C4-2B (cell line): ENCODE measurements at regions not wholly inside any gene's neighbourhood (a gene's known extent, or its start where the extent isn't known, plus 50 kb on each side); places are given as distances from the start of the nearest gene placed in this dataset.

Experiments
- H3K27ac ChIP-seq: fragments of 450-650 bp; 2 replicates; pipeline ENCODE4 v1.5.1; 2017
- ZFX ChIP-seq: fragments of 450-650 bp; IDR thresholded peaks from 2 replicates; pipeline ENCODE4 v1.6.1; 2017
- TF ChIP-seq, protein P1 (sequence below): fragments of 450-650 bp; conservative IDR thresholded peaks from 2 replicates; pipeline ENCODE4 v1.5.1; 2017; ENCODE audit warnings: mild to moderate bottlenecking

DNA sequence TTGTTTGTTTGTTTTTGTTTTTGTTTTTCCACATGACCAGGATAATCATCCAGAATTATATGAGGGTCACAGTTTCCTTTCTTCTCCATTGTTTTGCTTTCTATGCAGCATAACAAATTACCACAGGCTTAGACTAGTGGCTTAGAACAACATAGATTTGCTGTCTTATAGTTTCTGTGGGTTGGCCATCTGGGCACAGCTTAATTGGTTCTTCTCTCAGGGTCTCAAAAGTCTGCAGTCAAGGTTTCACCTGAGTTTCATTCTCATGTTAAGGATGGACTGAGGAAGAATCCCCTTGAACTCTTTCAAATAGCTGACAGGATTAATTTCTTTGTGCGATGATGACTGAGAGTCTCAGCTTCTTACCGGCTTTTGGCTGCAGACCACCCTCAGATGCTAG is 559.8 kb downstream of the PRDM9 start:
- H3K27ac ChIP-seq = no peak overlapping the region
- no peak for TF ChIP-seq ZFX
- TF ChIP-seq, protein P1, sequence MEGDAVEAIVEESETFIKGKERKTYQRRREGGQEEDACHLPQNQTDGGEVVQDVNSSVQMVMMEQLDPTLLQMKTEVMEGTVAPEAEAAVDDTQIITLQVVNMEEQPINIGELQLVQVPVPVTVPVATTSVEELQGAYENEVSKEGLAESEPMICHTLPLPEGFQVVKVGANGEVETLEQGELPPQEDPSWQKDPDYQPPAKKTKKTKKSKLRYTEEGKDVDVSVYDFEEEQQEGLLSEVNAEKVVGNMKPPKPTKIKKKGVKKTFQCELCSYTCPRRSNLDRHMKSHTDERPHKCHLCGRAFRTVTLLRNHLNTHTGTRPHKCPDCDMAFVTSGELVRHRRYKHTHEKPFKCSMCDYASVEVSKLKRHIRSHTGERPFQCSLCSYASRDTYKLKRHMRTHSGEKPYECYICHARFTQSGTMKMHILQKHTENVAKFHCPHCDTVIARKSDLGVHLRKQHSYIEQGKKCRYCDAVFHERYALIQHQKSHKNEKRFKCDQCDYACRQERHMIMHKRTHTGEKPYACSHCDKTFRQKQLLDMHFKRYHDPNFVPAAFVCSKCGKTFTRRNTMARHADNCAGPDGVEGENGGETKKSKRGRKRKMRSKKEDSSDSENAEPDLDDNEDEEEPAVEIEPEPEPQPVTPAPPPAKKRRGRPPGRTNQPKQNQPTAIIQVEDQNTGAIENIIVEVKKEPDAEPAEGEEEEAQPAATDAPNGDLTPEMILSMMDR = no peak

GRCh38 chr5:24068524-24068923 is 561.1 kb downstream of the PRDM9 start:
- H3K27ac ChIP-seq = no peak overlapping the region
- TF ChIP-seq, protein P1 = no peak
- TF ChIP-seq ZFX = no peak

- no peak overlapping the region for H3K27ac ChIP-seq
- TF ChIP-seq, protein P1 = no peak
- TF ChIP-seq ZFX = no peak
Measured at GRCh38 chr5:24073107-24073506, 565.7 kb downstream of the PRDM9 start.

- no peak overlapping the region for H3K27ac ChIP-seq
- TF ChIP-seq, protein P1 = no peak
- no peak for TF ChIP-seq ZFX
Measured at GRCh38 chr5:24080046-24080445, 564.7 kb downstream of the CDH10 start.

DNA sequence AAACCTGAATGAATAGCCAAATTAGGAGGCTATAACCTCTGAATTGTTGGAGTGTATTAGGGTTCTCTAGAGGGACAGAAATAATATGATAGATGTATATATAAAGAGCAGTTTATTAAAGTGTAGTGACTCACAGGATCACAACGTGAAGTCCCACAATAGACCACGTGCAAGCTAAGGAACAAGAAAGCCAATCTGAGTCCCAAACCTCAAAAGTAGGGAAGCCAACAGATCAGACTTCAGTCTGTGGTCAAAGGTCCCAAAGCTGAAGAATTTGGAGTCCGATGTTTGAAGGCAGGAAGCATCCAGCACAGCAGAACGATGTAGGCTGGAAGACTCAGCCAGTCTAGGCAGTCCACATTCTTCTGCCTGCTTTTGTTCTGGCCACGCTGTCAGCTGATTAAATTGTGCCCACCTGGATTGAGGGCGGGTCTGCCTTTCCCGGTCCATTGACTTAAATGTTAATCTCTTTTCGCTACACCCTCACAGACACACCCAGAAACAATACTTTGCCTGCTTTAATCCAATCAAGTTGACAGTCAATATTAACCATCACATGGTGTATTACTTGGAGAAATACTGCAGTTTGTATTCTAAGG is 550.6 kb downstream of the CDH10 start:
- no peak overlapping the region for H3K27ac ChIP-seq
- no peak for TF ChIP-seq ZFX
- TF ChIP-seq, protein P1 = no peak

GRCh38 chr5:24102010-24102409 is 542.8 kb downstream of the CDH10 start:
- TF ChIP-seq, protein P1 = no peak
- TF ChIP-seq ZFX = no peak
- no peak overlapping the region for H3K27ac ChIP-seq

- TF ChIP-seq ZFX = no peak
- TF ChIP-seq, protein P1 = no peak
- no peak overlapping the region for H3K27ac ChIP-seq
Measured at GRCh38 chr5:24103451-24104023, 541.2 kb downstream of the CDH10 start.
